ENCODE measurements at regions not wholly inside any gene's neighbourhood (a gene's known extent, or its start where the extent isn't known, plus 50 kb on each side); places are given as distances from the start of the nearest gene placed in this dataset.

GRCh38 chr12:42785944-42786343, 196.4 kb upstream of the PRICKLE1 start:
- no peak for DNase-seq

- DNase-seq = no peak
These were observed 191.1 kb upstream of the PRICKLE1 start for GRCh38 chr12:42780671-42781070.

GRCh38 chr12:42779186-42779859, 189.8 kb upstream of the PRICKLE1 start:
- no peak for DNase-seq

GRCh38 chr12:42776396-42776795, 186.8 kb upstream of the PRICKLE1 start:
- DNase-seq = no peak

- no peak for DNase-seq
These were observed 184.7 kb upstream of the PRICKLE1 start for GRCh38 chr12:42774238-42774637.

- no peak for DNase-seq
These were observed 180.7 kb upstream of the PRICKLE1 start for GRCh38 chr12:42770261-42770660.

- no peak for DNase-seq
These were observed 179.9 kb upstream of the PRICKLE1 start for GRCh38 chr12:42769455-42769854.

GRCh38 chr12:42767998-42768397, 178.5 kb upstream of the PRICKLE1 start:
- DNase-seq = no peak

GRCh38 chr12:42767326-42767954, 177.9 kb upstream of the PRICKLE1 start:
- DNase-seq = no peak

GRCh38 chr12:42766754-42767153, 177.2 kb upstream of the PRICKLE1 start:
- DNase-seq = no peak

GRCh38 chr12:42766026-42766425, 176.5 kb upstream of the PRICKLE1 start:
- DNase-seq = no peak

GRCh38 chr12:42763682-42764081, 174.1 kb upstream of the PRICKLE1 start:
- DNase-seq = no peak

GRCh38 chr12:42762395-42762925, 172.9 kb upstream of the PRICKLE1 start:
- no peak for DNase-seq

GRCh38 chr12:42761601-42762350, 172.2 kb upstream of the PRICKLE1 start:
- no peak for DNase-seq

- no peak for DNase-seq
These were observed 171.5 kb upstream of the PRICKLE1 start for GRCh38 chr12:42761086-42761485.

- DNase-seq = no peak
These were observed 171.0 kb upstream of the PRICKLE1 start for GRCh38 chr12:42760550-42760949.

- no peak for DNase-seq
These were observed 170.2 kb upstream of the PRICKLE1 start for GRCh38 chr12:42759622-42760273.

GRCh38 chr12:42758806-42759205, 169.3 kb upstream of the PRICKLE1 start:
- DNase-seq = no peak

- DNase-seq = no peak
These were observed 168.1 kb upstream of the PRICKLE1 start for GRCh38 chr12:42757624-42758119.

- DNase-seq = no peak
These were observed 167.5 kb upstream of the PRICKLE1 start for GRCh38 chr12:42756841-42757623.

- DNase-seq = no peak
These were observed 160.8 kb upstream of the PRICKLE1 start for GRCh38 chr12:42750356-42750755.

- DNase-seq = no peak
These were observed 159.7 kb upstream of the PRICKLE1 start for GRCh38 chr12:42749239-42749638.

All from GF-D8 (cell line).